ENCODE measurements at regions not wholly inside any gene's neighbourhood (a gene's known extent, or its start where the extent isn't known, plus 50 kb on each side); places are given as distances from the start of the nearest gene placed in this dataset.

- TF ChIP-seq, protein P1, sequence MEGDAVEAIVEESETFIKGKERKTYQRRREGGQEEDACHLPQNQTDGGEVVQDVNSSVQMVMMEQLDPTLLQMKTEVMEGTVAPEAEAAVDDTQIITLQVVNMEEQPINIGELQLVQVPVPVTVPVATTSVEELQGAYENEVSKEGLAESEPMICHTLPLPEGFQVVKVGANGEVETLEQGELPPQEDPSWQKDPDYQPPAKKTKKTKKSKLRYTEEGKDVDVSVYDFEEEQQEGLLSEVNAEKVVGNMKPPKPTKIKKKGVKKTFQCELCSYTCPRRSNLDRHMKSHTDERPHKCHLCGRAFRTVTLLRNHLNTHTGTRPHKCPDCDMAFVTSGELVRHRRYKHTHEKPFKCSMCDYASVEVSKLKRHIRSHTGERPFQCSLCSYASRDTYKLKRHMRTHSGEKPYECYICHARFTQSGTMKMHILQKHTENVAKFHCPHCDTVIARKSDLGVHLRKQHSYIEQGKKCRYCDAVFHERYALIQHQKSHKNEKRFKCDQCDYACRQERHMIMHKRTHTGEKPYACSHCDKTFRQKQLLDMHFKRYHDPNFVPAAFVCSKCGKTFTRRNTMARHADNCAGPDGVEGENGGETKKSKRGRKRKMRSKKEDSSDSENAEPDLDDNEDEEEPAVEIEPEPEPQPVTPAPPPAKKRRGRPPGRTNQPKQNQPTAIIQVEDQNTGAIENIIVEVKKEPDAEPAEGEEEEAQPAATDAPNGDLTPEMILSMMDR (IDR thresholded peaks at IDR 0.05; ENCODE audit: low read depth, low read length, missing control alignments) = no peak
- in situ Hi-C loops (cut with HindIII; ENCODE audit: low sequenced_read_pairs) = no loop called here
- no peak for DNase-seq (ENCODE audit: low read depth)
- no peak overlapping the region for H3K4me3 ChIP-seq (ENCODE audit: low read depth, low read length)
Measured at GRCh38 chr4:153074486-153074885, 129.8 kb upstream of the TRIM2 start.

GRCh38 chr4:153074936-153075630 lies 129.2 kb upstream of the TRIM2 start:
- no peak for DNase-seq (ENCODE audit: low read depth)
- in situ Hi-C loops (cut with HindIII; ENCODE audit: low sequenced_read_pairs) = no loop called here
- no peak overlapping the region for H3K4me3 ChIP-seq (ENCODE audit: low read depth, low read length)
- TF ChIP-seq, protein P1 (IDR thresholded peaks at IDR 0.05; ENCODE audit: low read depth, low read length, missing control alignments) = no peak

GRCh38 chr4:153075836-153076518 lies 128.3 kb upstream of the TRIM2 start:
- TF ChIP-seq, protein P1 (IDR thresholded peaks at IDR 0.05; ENCODE audit: low read depth, low read length, missing control alignments) = no peak
- in situ Hi-C loops (cut with HindIII; ENCODE audit: low sequenced_read_pairs) = no loop called here
- no peak for DNase-seq (ENCODE audit: low read depth)
- no peak overlapping the region for H3K4me3 ChIP-seq (ENCODE audit: low read depth, low read length)

GRCh38 chr4:153076861-153077260 lies 127.4 kb upstream of the TRIM2 start:
- in situ Hi-C loops (cut with HindIII; ENCODE audit: low sequenced_read_pairs) = no loop called here
- TF ChIP-seq, protein P1 (IDR thresholded peaks at IDR 0.05; ENCODE audit: low read depth, low read length, missing control alignments) = no peak
- DNase-seq (ENCODE audit: low read depth) = no peak
- H3K4me3 ChIP-seq (ENCODE audit: low read depth, low read length) = no peak overlapping the region

DNA sequence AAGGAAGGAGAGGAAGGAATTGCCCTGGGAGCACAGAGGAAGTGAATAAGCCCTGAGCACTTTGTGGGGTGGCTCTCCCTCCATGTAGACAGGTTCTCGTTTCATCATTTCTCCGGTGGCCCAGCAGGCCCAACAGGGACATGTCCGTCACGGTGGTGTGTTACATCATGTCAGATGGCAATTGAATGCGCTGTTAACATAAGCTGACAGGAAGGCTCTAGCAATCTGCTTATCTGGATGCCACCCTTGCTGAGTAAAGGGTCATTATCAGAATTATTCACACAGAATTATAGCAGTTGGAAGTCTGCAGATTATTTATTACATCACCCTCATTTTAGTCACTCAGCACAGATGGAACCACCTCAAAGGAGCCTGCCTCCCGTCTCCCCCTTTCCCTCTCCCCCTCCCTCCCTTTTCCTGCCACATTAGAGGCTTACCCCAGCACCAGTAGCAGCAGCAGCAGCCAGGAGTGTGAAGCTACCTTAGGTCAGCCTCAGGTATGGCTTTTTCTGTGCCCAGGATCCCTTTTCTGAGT lies 124.3 kb upstream of the TRIM2 start:
- TF ChIP-seq, protein P1 (IDR thresholded peaks at IDR 0.05; ENCODE audit: low read depth, low read length, missing control alignments) = no peak
- DNase-seq (ENCODE audit: low read depth) = no peak
- H3K4me3 ChIP-seq (ENCODE audit: low read depth, low read length) = no peak overlapping the region
- in situ Hi-C loops (cut with HindIII; ENCODE audit: low sequenced_read_pairs) = no loop called here

DNA sequence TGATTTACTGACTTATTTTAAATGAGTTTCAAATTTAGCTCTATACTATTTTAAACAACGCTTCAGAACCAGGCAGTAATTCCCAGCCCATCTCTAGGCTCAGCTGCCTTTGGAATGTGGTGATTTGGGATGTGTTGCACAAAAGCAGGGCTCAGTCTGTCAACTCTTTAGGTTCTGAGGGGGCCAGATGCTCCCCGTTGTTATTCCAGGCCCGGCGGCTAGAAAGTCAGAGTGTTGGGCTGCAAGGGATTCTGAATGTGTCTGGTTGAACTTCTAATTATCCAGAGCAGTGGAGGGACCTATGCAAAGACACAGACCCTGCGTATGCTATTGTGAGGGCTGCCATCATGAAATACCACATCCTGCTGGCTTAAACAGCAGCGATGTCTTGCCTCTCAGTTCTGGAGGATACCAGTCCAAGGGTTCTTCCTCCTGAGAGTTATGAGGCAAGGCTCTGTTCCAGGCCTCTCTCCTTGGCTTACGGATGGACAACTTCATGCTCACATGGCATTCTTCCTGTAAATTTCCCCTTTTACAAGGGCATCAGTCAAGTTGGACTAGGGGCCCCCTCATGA lies 123.2 kb upstream of the TRIM2 start:
- no peak overlapping the region for H3K4me3 ChIP-seq (ENCODE audit: low read depth, low read length)
- DNase-seq (ENCODE audit: low read depth) = no peak
- TF ChIP-seq, protein P1 (IDR thresholded peaks at IDR 0.05; ENCODE audit: low read depth, low read length, missing control alignments) = no peak
- in situ Hi-C loops (cut with HindIII; ENCODE audit: low sequenced_read_pairs) = no loop called here
